ENCODE measurements at regions not wholly inside any gene's neighbourhood (a gene's known extent, or its start where the extent isn't known, plus 50 kb on each side); places are given as distances from the start of the nearest gene placed in this dataset.

DNA sequence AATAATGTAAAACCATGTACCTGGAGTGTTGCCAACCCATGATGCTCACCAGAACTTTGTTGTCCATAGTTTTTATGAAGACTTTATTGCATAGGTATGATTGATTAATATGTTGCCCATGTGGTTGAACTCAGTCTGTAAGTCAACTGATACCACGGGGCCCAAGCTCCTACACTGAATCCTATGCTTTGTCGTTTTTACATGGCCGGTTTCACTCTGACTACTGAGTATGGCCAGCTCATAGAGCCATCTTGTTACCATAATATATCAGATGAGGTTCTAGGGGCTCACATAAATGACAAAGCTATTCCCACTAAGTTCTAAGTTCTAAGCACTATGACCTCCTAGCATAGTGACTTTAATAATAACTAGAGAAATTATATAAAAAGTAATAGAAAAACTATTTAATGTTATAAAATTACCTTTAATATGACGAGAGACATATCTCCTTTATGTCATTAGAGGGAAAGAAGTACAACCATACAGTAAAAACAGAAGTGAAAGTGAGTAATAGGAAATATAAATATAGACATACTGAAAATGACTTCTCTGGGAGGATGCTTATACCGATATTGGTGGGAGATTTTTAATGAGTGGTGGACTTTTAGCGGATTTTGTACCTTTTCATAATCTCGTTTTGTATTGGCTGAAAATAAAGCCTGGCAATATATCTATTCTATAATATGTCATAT is 983.4 kb upstream of the PRMT6 start:
- no peak for DNase-seq (ENCODE audit: low spot score)
- no peaks in the 10 kb centered on the region for H3K27me3 ChIP-seq

DNA sequence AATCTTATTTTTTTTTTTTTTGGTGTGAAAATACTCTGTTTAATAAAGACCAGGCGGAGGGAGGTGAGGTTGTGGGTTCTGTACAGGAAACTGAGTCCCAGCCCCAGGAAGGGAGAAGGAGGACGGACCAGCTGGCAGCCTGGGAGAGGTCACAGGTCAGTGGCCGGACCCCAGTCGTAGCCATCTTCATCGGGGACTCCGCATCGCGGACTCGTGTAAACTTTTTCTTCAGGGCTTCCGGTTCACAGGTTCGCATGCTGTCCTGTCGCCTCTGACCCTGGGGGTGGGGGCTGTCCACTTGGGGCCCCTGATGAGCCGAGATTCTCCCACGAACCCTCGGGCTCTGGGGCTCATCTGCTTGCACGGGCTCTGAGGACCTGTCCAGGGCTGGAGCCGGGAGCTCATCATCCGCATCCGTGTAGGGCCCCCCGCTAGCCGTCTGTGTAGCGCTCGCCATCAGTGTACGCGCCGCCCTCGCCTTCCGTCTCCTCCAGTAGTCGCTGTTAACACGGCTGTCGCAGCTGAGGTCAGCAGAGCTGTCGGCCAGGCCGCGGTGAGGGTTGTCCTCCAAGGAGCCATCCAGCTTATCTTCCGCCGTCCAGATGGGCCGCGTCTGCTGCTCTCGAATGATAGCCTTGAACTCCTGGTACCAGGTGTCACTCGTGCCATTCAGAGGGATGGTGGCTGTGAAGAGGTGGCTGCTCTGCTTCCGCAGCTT is 975.7 kb upstream of the PRMT6 start:
- no peak for DNase-seq (ENCODE audit: low spot score)
- H3K27ac ChIP-seq, result no peak overlapping the region
- H3K4me1 ChIP-seq, result no peaks in the 10 kb centered on the region
- no peaks in the 10 kb centered on the region for H3K36me3 ChIP-seq
- no peak overlapping the region for H3K4me3 ChIP-seq
- no peaks in the 10 kb centered on the region for H3K27me3 ChIP-seq
- H3K9me3 ChIP-seq, result no peaks in the 10 kb centered on the region
- TF ChIP-seq, protein P1, sequence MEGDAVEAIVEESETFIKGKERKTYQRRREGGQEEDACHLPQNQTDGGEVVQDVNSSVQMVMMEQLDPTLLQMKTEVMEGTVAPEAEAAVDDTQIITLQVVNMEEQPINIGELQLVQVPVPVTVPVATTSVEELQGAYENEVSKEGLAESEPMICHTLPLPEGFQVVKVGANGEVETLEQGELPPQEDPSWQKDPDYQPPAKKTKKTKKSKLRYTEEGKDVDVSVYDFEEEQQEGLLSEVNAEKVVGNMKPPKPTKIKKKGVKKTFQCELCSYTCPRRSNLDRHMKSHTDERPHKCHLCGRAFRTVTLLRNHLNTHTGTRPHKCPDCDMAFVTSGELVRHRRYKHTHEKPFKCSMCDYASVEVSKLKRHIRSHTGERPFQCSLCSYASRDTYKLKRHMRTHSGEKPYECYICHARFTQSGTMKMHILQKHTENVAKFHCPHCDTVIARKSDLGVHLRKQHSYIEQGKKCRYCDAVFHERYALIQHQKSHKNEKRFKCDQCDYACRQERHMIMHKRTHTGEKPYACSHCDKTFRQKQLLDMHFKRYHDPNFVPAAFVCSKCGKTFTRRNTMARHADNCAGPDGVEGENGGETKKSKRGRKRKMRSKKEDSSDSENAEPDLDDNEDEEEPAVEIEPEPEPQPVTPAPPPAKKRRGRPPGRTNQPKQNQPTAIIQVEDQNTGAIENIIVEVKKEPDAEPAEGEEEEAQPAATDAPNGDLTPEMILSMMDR (IDR thresholded peaks at IDR 0.05), result no peak

More for the DNA sequence above, 983.4 kb upstream of the PRMT6 start:
- H3K27ac ChIP-seq, result no peak overlapping the region
- peaks cover 0 to 4% of the 10 kb centered on the region in 2 donors for H3K9me3 ChIP-seq
- no peaks in the 10 kb centered on the region for H3K4me1 ChIP-seq
- TF ChIP-seq, protein P1 (IDR thresholded peaks at IDR 0.05), result no peak
- no peaks in the 10 kb centered on the region for H3K36me3 ChIP-seq
- H3K4me3 ChIP-seq, result no peak overlapping the region

DNA sequence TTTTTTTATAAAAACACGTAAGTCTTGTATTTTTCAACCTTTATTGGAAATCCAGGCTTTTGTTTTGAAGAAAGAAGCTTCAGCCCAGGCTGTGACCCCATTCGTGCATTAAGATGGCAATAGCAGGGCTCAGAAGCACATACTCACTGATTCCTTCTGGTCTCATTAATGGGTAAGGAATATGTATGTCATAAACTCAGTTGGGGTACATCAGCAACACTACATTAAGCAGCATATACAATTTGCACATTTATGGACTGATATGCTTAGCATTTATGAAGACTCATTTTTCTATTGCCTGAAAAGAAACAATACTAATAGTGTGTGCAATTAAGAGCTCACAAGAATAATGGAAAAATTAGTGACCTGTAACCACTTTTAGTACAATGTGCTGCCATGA is 945.4 kb upstream of the PRMT6 start:
- Histone ChIP-seq H3K9me3 (no peaks in the 10 kb centered on the region), H3K36me3 (no peaks in the 10 kb centered on the region), H3K27ac (no peak overlapping the region), H3K4me3 (no peak overlapping the region), H3K27me3 (no peaks in the 10 kb centered on the region), H3K4me1 (no peaks in the 10 kb centered on the region)
- TF ChIP-seq, protein P1 (IDR thresholded peaks at IDR 0.05), result no peak
- no peak for DNase-seq (ENCODE audit: low spot score)

DNA sequence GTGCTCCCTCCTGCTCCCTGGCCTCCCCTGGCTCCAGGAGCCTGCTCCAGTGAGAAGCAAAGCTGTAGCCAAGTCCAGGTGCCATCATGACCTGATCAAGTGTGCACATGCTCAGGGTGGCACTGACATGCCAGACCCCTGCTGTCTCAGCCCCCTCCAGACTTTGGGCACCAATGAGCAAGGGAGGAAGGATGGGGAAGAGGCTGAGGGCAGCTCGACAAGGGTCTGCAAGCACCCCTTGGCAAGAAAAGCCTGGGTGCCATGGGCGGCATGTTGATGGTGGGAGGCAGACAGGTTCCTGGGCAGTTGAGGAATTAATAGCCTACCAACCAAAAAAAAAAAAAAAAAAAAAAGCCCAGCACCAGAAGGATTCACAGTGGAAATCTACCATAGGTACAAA is 942.6 kb upstream of the PRMT6 start:
- H3K9me3 ChIP-seq, result no peaks in the 10 kb centered on the region
- H3K27me3 ChIP-seq, result no peaks in the 10 kb centered on the region
- no peak overlapping the region for H3K27ac ChIP-seq
- DNase-seq (ENCODE audit: low spot score), result no peak
- no peaks in the 10 kb centered on the region for H3K4me1 ChIP-seq
- H3K36me3 ChIP-seq, result no peaks in the 10 kb centered on the region
- TF ChIP-seq, protein P1 (IDR thresholded peaks at IDR 0.05), result no peak
- no peak overlapping the region for H3K4me3 ChIP-seq

DNA sequence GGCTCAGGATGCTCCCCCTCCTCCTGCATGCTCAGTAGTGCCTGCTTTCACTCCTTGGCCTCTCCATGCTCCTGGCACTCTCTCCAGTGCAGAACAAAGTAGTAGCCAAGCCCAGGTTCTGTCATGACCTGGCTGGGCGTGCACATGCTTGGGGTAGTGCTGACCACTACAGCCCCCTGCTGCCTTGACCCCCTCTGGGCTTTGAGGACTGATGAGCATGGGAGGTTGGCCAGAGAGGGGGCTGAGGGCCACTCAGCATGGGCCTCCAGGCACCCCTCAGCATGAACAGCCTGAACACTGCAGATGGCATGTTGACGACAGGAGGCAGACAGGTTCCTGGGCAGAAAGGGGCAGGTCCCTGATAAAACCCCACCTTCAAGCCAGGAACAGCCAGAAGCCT is 935.7 kb upstream of the PRMT6 start:
- H3K36me3 ChIP-seq, result no peaks in the 10 kb centered on the region
- DNase-seq (ENCODE audit: low spot score), result no peak
- no peak overlapping the region for H3K27ac ChIP-seq
- H3K9me3 ChIP-seq, result no peaks in the 10 kb centered on the region
- TF ChIP-seq, protein P1 (IDR thresholded peaks at IDR 0.05), result no peak
- no peaks in the 10 kb centered on the region for H3K27me3 ChIP-seq
- H3K4me1 ChIP-seq, result no peaks in the 10 kb centered on the region
- no peak overlapping the region for H3K4me3 ChIP-seq

Data from right atrium auricular region (tissue), 2 donors.